ENCODE measurements at regions not wholly inside any gene's neighbourhood (a gene's known extent, or its start where the extent isn't known, plus 50 kb on each side); places are given as distances from the start of the nearest gene placed in this dataset.

GRCh38 chr3:178916223-178916622 lies 155.4 kb downstream of the ZMAT3 start:
- TF ChIP-seq POLR2AphosphoS5 (IDR thresholded peaks at IDR 0.05; ENCODE audit: low read depth, low read length) (no peak), POLR2A (IDR thresholded peaks at IDR 0.05; ENCODE audit: low read depth, low read length) (no peak)

All from GM12892 (cell line).